SK-N-SH treated with all-trans-retinoic acid at 6 μM for 48 hours (cell line): ENCODE measurements at regions not wholly inside any gene's neighbourhood (a gene's known extent, or its start where the extent isn't known, plus 50 kb on each side); places are given as distances from the start of the nearest gene placed in this dataset.

ENCODE experiments used
- TCF4 ChIP-seq: fragments of 250-450 bp; sonication (Bioruptor Pico); IDR thresholded peaks from 2 replicates; pipeline ENCODE4 v1.8.0; 2021; ENCODE audit warnings: mild to moderate bottlenecking, moderate library complexity, borderline replicate concordance
- TOX ChIP-seq: fragments of 250-450 bp; sonication (Bioruptor Pico); IDR thresholded peaks from 2 replicates; pipeline ENCODE4 v1.8.0; 2021; ENCODE audit warnings: mild to moderate bottlenecking, moderate library complexity, borderline replicate concordance
- ZFP3 ChIP-seq: fragments of 250-450 bp; sonication (Bioruptor Pico); IDR thresholded peaks from 2 replicates; pipeline ENCODE4 v1.5.0; 2020; ENCODE audit warnings: mild to moderate bottlenecking, moderate library complexity
- ZFP30 ChIP-seq: fragments of 450-650 bp; formaldehyde crosslinking; IDR thresholded peaks from 2 replicates; pipeline ENCODE4 v1.5.0; 2022; ENCODE audit warnings: mild to moderate bottlenecking, moderate library complexity

DNA sequence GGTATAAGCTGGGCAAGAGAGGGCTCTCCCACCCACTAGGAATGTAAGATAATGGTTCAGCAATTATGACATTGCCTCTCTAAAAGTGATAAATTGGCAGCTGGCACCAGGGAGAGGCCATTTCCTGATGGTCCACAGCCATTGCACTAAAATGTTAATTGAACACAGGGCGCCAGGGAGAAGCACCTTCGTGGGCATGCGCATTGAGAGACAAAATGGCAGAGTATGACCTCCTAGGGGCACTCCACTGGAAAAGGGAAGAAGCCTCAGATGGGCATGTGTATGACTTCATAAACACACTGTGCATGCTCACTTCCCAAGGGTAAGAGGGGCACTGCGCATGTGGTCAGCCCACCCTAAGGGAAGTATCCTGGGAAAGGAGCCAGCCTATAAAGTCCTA lies 419.2 kb downstream of the AGTPBP1 start:
- TF ChIP-seq TOX (CRISPR knock-in tag) = no peak
- no peak for TF ChIP-seq ZFP3 (CRISPR knock-in tag)
- no peak for TF ChIP-seq ZFP30 (CRISPR knock-in tag)
- TF ChIP-seq TCF4 (CRISPR knock-in tag) = no peak
